ENCODE measurements at regions not wholly inside any gene's neighbourhood (a gene's known extent, or its start where the extent isn't known, plus 50 kb on each side); places are given as distances from the start of the nearest gene placed in this dataset.

- no peaks in the 10 kb centered on the region for H3K27me3 ChIP-seq (ENCODE audit: insufficient read depth, low read length, poor library complexity, severe bottlenecking)
- H3F3A ChIP-seq (ENCODE audit: low read depth), result no peaks in the 10 kb centered on the region
- no peak overlapping the region for H3K4me3 ChIP-seq (ENCODE audit: low read length, poor library complexity, severe bottlenecking)
- no peaks in the 10 kb centered on the region for H3K36me3 ChIP-seq (ENCODE audit: insufficient read depth, low read length)
- H4K20me1 ChIP-seq (ENCODE audit: insufficient read depth, low read length, poor library complexity, severe bottlenecking), result no peaks in the 10 kb centered on the region
- H3K4me2 ChIP-seq (ENCODE audit: low read depth, low read length, poor library complexity, severe bottlenecking), result no peak overlapping the region
- no peaks in the 10 kb centered on the region for H3K4me1 ChIP-seq (ENCODE audit: insufficient read depth, low read length, poor library complexity, severe bottlenecking)
- H3K9me2 ChIP-seq (replicated peaks; ENCODE audit: low read depth, low read length), result no peaks in the 10 kb centered on the region
- no peak overlapping the region for H3K9ac ChIP-seq (ENCODE audit: low read depth, low read length, poor library complexity, severe bottlenecking)
- no peaks in the 10 kb centered on the region for H3K79me2 ChIP-seq (ENCODE audit: insufficient read depth, low read length)
- TF ChIP-seq, protein P1, sequence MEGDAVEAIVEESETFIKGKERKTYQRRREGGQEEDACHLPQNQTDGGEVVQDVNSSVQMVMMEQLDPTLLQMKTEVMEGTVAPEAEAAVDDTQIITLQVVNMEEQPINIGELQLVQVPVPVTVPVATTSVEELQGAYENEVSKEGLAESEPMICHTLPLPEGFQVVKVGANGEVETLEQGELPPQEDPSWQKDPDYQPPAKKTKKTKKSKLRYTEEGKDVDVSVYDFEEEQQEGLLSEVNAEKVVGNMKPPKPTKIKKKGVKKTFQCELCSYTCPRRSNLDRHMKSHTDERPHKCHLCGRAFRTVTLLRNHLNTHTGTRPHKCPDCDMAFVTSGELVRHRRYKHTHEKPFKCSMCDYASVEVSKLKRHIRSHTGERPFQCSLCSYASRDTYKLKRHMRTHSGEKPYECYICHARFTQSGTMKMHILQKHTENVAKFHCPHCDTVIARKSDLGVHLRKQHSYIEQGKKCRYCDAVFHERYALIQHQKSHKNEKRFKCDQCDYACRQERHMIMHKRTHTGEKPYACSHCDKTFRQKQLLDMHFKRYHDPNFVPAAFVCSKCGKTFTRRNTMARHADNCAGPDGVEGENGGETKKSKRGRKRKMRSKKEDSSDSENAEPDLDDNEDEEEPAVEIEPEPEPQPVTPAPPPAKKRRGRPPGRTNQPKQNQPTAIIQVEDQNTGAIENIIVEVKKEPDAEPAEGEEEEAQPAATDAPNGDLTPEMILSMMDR (conservative IDR thresholded peaks at IDR 0.05; ENCODE audit: low read length), result no peak
- TF ChIP-seq EZH2phosphoT487 (IDR thresholded peaks at IDR 0.05; ENCODE audit: borderline replicate concordance), result no peak
- no peak overlapping the region for H2AFZ ChIP-seq (ENCODE audit: low read length)
- H3K9me3 ChIP-seq (ENCODE audit: insufficient read depth, low read depth, low read length), result no peaks in the 10 kb centered on the region
Observed at GRCh38 chr7:136174477-136175125, 197.4 kb upstream of the MTPN start.

DNA sequence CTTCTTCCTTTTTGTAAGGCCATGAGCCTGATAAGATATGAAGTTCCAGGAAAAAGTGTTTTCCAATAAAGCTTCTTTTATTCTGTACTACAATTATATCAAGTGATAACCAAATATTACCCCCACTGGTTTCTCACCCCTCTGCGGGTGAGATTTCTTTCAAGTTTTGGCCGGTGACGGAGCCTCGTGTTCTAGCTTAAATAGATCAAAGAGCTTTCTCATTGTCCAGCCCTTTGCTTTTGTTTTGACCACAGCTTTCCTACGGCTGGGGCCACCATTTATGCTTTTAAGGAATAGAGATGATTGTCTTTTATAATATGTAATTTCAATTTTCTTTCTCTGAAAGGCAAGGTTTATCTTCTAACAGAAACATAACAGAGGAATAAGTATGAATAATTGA is 196.7 kb upstream of the MTPN start:
- H2AFZ ChIP-seq (ENCODE audit: low read length), result no peak overlapping the region

GRCh38 chr7:136171233-136171632 is 194.1 kb upstream of the MTPN start:
- H3K9me2 ChIP-seq (replicated peaks; ENCODE audit: low read depth, low read length), result no peaks in the 10 kb centered on the region
- H3K36me3 ChIP-seq (ENCODE audit: insufficient read depth, low read length), result no peaks in the 10 kb centered on the region
- H3K4me3 ChIP-seq (ENCODE audit: low read length, poor library complexity, severe bottlenecking), result no peak overlapping the region
- no peaks in the 10 kb centered on the region for H3F3A ChIP-seq (ENCODE audit: low read depth)
- TF ChIP-seq, protein P1 (conservative IDR thresholded peaks at IDR 0.05; ENCODE audit: low read length), result no peak
- H3K79me2 ChIP-seq (ENCODE audit: insufficient read depth, low read length), result no peaks in the 10 kb centered on the region
- no peaks in the 10 kb centered on the region for H3K4me1 ChIP-seq (ENCODE audit: insufficient read depth, low read length, poor library complexity, severe bottlenecking)
- H3K27me3 ChIP-seq (ENCODE audit: insufficient read depth, low read length, poor library complexity, severe bottlenecking), result no peaks in the 10 kb centered on the region
- H4K20me1 ChIP-seq (ENCODE audit: insufficient read depth, low read length, poor library complexity, severe bottlenecking), result no peaks in the 10 kb centered on the region
- H3K4me2 ChIP-seq (ENCODE audit: low read depth, low read length, poor library complexity, severe bottlenecking), result no peak overlapping the region
- H2AFZ ChIP-seq (ENCODE audit: low read length), result no peak overlapping the region
- H3K9ac ChIP-seq (ENCODE audit: low read depth, low read length, poor library complexity, severe bottlenecking), result no peak overlapping the region
- H3K9me3 ChIP-seq (ENCODE audit: insufficient read depth, low read depth, low read length), result no peaks in the 10 kb centered on the region

More for the DNA sequence above, 196.7 kb upstream of the MTPN start:
- H3K9ac ChIP-seq (ENCODE audit: low read depth, low read length, poor library complexity, severe bottlenecking), result no peak overlapping the region
- H3F3A ChIP-seq (ENCODE audit: low read depth), result no peaks in the 10 kb centered on the region
- no peaks in the 10 kb centered on the region for H3K4me1 ChIP-seq (ENCODE audit: insufficient read depth, low read length, poor library complexity, severe bottlenecking)
- no peak overlapping the region for H3K4me2 ChIP-seq (ENCODE audit: low read depth, low read length, poor library complexity, severe bottlenecking)
- no peak overlapping the region for H3K4me3 ChIP-seq (ENCODE audit: low read length, poor library complexity, severe bottlenecking)
- TF ChIP-seq, protein P1 (conservative IDR thresholded peaks at IDR 0.05; ENCODE audit: low read length), result no peak
- TF ChIP-seq EZH2phosphoT487 (IDR thresholded peaks at IDR 0.05; ENCODE audit: borderline replicate concordance), result no peak
- no peaks in the 10 kb centered on the region for H3K36me3 ChIP-seq (ENCODE audit: insufficient read depth, low read length)
- no peaks in the 10 kb centered on the region for H3K9me2 ChIP-seq (replicated peaks; ENCODE audit: low read depth, low read length)
- H4K20me1 ChIP-seq (ENCODE audit: insufficient read depth, low read length, poor library complexity, severe bottlenecking), result no peaks in the 10 kb centered on the region
- H3K79me2 ChIP-seq (ENCODE audit: insufficient read depth, low read length), result no peaks in the 10 kb centered on the region
- H3K27me3 ChIP-seq (ENCODE audit: insufficient read depth, low read length, poor library complexity, severe bottlenecking), result no peaks in the 10 kb centered on the region
- H3K9me3 ChIP-seq (ENCODE audit: insufficient read depth, low read depth, low read length), result no peaks in the 10 kb centered on the region

Measured in Loucy (cell line).